ENCODE measurements at regions not wholly inside any gene's neighbourhood (a gene's known extent, or its start where the extent isn't known, plus 50 kb on each side); places are given as distances from the start of the nearest gene placed in this dataset.
"Not testable (repeated sequence)": the region's sequence is repeated elsewhere in the genome, so short reads cannot be mapped to it uniquely, and the experiment has no call there.

DNA sequence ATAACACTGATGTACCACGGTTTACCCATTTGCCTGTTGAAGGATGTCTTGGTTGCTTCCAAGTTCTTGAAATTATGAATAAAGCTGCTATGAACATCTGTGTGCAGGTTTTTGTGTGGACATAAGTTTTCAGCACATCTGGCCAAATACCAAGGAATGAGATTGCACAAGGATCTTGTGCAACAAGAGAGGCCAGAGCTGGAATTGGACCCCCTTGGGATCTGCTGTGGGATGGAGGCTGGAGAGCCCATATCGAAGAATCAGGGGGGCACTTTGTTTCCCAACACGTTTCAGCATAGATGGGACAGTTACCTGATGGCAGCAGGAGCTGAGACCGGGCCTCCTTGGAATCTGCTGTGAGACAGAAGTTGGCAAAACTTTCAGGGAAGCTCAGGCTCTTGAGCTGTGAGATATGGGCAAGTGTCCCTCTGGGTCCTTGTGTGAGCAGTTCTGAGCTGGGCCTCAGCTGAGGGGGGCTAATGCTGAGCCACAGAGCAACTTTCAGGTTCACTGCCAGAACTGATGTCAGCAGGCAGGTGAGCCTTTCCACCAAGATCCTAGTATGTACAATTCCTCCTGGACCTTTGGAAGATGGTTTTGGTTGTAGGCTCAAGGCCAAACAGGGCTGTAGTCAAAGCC is 115.2 kb upstream of the RAB18 start:
- FAIRE-seq, result no peak

DNA sequence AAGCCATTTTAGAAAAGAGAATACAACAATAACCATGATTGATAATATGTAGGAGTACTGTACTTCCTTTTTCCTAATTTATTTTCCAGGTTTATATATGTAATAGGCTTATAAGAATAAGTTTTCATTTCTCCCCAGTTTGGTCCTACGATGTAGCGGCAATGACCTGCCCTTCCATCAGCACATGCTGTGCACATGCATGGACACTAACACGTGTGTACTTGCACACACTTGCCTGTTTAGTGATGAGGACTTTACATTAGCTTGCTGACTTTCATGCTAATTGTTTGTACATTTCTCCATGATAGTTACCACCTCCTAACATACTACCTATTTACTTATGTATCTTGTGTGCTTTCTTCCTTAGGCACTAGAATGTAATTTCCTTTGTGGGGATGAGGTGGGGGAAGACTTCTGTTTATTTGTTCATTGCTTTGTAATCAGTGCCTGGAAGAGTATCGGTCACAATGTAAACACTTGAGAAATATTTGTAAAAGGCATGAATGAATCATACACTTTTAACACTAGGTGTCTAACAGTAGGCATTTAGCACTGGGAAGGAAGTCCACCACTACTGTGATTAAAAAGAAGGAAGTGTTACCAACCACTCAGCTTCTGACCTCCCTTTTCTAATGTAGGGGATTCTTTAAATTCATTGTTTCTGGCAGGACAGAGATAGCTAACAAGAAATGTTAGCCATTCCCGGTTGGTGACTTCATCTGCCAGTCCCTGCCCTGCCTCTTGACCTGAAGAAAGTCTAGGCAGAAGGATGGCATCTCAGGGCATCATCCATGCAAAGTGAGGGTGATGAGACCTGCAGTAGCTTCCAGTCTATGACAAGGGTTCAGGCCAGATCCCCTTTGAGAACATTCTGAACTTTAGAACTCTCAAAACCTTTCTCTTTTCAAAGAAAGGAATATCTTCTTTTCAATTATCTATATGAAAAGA is 120.2 kb upstream of the RAB18 start:
- no peak for FAIRE-seq

DNA sequence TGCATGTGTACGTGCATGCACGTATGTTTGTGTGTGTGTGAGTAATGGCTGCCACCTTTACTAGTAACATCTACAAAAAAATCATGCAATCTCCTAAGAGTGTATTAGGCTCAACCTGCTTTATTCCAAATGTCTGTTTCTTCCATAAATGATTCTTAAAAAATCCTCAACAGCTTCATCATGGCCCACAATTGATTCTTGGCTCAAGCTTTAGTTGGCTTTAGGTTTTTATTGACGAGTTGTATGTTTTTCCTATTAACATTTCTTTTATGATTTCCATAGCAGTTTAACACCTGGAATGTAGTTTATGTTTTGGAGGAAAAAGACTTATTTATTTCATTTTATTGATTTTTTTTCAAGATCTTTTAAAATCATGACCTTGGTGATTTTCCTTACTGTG is 121.9 kb upstream of the RAB18 start:
- FAIRE-seq, result no peak

DNA sequence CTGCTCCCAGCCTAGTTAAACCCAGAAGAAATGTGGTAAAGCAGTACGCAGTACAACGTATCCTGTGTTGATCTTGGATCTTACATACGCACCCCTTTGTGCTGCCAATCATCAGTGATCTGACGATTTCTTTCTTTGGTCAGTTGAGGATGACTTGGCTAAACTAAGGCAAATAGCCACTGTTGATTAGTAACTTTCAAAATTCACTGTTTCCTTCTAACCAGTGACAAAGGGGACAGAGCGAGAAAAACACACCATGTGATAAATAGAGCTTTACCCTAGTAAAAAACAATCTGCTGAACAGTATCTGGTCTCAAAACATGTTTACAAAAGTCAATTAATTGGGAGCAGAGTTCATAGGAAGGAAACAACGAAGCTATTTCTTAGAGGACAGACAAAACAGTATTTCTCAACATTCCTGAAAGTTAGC is 123.2 kb upstream of the RAB18 start:
- FAIRE-seq, result no peak

DNA sequence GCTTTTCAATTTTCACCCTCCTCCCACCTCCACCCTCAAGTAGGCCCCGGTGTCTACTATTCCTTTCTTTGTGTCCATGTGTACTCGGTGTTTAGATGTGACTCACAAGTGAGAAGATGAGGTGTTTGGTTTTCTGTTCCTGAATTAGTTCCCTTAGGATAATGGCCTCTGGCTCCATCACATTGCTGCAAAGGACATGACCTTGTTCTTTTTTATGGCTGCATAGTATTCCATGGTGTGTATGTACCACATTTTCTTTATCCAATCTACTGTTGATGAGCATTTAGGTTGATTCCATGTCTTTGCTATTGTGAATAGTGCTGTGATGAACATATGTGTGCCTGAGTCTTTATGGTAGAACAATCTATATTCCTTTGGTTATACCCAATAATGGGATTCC is 125.1 kb upstream of the RAB18 start:
- not testable (repeated sequence) for FAIRE-seq

DNA sequence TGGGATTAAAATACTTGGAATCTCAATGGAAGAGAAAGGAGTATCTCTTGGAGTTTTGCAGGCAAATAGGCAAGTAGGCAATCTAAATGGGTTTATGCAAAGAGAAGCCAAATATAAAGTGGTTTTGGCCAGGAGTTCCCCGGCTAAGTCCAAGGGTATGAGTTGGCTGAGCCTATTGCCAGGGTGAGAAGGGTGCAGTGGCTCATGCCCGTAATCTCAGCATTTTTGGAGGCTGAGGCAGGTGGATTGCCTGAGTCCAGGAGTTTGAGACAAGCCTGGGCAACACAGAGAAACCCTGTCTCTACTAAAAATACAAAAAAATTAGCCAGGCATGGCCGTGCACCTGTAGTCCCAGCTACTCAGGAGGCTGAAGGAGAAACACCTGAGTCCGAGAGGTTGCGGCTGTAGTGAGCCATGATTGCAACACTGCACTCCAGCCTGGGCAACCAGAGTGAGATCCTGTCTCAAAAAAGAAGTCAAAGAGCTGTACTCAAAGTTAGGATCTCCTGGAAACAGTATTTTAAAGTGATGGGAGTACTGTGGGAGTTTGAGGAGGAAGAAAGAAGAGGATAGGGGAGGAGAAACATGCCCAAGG is 130.4 kb upstream of the RAB18 start:
- no peak for FAIRE-seq

DNA sequence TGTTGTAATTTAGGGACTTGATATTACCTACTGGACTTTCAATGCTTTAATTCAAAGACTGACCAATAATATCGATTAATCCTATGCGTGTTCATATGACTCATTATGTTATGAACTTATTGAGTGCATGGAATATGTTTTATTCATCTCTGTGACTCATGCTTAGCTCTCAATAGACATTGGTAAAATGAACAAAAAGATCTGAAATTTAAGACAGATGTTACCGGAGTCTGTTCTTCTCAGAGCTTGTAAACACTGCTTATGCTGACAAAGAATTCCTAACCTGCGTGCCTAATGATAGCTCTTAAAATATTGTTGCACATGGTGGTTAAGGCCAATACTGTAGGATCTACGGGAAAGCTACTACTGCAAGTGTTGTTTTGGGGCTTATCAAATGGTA is 131.5 kb upstream of the ACBD5 start:
- FAIRE-seq, result no peak

DNA sequence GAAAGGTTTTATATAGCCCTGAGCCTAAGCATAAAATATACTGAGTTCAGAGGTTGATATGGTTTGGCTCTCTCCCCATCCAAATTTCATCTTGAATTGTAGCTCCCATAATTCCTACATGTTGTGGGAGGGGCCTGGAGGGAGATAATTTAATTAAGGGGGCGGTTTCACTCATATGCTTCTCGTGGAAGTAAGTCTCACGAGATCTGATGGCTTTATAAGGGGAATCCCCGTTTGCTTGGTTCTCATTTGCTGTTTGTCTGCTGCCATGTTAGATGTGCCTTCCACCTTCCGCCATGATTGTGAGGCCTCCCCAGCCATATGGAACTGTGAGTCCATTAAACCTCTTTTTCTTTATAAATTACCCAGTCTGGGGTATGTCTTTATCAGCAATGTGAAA is 130.8 kb upstream of the ACBD5 start:
- not testable (repeated sequence) for FAIRE-seq

DNA sequence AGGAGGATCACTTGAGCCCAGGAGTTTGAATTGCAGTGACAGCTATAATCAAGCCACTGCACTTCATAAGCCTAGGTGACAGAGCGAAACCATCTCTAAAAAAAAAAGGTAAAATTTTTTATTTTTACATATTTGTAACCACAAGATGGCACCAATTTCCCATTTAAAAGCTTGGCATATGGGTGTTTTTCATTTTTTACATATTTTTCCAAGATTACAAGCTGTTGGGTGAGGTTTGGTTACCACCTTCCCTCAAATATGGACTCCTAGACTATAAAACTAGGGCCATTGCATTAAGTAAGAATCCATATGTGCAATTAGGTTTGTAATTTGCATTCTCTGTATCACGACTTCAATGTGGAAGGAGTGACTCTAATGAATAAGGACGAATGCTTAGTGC is 129.3 kb upstream of the ACBD5 start:
- peak; percentile 85 for FAIRE-seq

DNA sequence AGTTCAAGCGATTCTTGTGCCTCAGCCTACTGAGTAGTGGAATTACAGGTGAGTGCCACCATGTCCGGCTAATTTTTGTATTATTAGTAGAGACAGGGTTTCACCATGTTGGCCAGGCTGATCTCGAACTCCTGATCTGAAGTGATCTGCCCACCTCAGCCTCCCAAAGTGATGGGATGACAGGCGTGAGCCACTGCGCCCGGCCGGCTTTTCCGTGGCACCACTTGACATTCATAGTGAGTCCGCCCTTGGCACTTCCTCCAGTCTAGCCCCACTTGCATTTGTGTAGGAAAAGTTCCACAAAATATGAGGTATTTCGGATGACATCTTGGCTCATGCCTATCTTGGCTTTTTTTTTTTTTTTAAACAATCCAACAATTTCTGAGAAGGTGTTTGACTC is 128.1 kb upstream of the ACBD5 start:
- no peak for FAIRE-seq

DNA sequence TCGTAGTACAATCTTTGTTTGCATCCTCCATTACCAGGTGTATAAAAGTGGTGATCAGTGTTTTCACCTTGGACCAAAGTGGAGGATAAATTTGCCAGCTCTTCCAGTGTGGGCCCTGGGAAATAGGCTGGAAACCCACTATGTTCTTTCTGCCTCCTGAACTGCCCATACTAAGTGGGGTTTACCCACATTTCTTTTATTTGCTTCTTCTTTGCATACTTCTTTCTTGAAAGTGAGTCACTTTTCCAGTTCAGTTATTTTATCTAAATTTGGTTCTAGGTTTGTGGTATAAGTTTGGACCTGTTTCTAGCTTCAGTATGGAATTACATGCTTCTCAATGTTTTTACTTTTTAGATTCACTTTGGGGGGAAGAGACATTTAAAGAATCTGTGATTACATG is 126.2 kb upstream of the ACBD5 start:
- FAIRE-seq, result no peak

DNA sequence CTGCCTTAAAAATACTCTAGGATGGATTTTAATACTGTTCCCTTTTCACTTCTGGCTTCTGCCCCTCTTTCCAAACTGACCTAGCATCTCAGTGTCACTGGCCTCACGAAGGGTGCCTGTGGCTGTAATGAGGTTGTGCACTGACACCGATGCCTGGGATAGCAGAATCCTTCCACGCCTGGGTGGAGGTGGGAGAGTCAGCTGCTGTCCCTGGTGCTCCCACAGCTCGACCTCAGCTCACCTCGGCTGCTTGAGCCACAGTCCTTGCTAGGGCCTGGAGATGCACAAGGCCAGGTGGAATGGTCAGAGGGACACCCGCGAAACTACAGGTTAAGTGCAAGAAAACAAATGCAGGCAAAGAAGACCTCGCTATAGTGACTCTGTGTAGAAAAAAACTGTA is 123.4 kb upstream of the ACBD5 start:
- no peak for FAIRE-seq

DNA sequence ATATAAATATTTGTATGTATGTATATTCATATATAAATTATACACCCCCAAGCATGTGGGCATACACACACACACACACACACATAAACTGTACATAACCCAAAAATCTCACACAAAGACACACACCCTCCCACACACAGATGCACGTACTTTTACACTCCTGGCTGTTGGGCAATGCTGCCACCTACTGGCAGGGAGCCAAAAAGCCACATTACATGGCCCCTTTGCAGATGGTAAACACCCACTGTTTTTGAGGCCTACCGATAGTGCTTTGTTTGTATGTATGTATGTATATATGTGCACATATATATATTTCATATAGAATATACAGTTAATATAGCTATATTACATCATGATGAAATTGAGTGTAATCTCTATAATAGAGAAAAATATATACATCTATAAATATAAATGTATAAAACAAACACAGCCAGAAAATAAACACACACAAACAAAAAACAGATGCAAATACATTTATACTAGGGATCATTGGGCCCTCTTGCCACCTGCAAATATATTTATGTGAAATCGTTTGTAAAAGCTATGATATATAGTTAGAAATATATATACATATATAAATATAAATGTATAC is 120.1 kb upstream of the ACBD5 start:
- FAIRE-seq, result no peak

DNA sequence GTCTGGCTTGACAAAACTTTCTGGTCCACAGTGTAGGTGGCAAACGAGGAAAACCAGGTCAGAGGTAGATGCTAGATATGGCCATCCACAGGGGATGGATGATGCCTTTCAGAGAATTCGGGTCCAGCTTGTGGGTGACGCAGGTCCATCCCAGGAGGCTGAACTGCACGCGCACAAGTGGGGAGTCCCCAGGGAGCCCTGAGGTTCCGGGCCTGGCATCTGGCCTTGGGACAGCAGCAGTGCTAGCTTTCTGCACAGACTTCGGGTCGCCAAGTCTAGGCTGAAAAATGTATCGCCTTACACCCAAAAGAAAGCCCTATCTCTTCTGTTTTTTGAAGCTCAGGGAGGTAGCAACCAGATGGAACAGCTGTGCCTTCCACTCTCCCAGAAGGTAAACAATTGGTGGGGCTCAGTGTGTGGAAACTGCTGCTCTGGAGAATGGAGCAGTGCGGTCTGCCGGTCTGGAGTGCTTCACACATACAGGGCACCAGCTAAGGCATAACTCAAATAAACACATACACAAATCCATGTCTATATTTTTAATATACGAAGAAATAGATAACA is 119.3 kb upstream of the ACBD5 start:
- no peak for FAIRE-seq

DNA sequence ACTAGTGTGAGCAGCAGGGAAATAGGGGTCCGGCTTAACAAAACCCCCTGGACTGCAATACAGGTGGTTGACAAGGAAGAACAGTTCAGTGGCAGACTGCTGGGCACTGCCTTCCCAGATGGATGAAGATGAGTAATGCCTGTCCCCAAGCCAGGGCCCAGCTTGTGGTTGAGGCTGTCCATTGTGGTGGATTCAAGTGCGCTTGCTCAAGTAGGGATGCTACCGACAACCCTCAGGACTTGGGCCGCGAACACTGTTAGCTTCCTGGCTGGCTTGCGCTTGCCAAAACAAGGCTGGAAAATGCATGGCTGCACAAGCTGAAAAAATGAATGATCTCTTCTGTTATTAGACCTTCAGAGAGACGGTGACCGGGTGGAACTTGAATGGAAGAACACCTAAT is 116.1 kb upstream of the ACBD5 start:
- FAIRE-seq, result no peak

DNA sequence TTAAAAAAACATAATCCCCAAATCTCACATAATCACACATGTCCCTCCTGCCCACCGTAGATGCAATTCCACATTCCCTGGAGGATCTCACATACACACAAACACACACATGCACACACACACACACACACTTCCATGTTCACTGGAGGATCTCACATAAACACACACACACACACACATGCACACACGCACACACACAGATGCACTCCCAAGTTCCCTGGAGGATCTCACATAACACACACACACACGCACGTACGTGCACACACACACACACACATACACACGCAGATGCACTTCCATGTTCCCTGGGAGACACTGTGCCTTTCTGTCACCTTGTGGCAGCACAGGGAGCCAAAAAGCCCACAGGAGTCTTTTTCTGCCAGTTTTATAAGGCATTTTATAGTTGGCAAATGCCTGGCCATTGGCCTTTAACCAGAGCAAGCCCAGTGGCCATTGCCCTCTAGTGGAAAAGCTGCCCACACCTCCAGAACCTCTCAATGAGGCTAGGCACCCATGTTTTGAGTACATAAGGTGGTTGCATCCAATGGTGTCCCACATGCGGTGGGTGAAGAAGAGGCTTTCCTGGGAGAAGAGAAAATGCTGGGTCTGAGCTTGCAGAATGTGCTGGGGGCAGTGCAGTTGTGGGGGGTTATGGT is 115.4 kb upstream of the ACBD5 start:
- FAIRE-seq, result no peak

DNA sequence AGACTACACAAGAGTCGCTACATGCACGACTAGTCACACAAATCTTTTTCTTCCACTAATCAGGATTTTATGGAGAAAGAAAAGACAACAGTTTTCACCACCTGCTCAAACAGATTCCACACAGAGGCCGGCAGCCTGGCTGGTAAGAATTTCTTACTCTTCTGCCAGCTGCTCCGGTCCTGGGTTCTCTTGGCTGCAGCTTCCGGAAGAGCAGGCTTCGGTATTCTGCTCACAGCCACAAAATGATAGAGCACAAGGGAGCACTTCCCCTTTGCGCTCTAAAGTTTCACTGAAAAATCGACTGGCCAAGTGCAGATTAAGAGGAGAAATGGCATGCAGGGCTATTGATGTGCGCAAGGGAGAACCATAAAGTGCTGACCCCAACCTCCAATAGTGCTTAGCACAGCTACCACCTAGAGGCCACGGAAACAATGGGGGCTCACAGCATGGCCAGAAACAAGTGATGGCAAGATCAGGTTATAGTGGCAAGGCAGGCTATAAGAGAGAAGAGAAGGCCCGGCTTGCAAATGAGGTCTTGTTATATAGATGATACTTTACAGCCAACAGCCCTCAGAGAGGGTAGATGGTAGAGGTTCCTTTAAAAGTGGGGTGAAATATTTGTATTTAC is 114.2 kb upstream of the ACBD5 start:
- not testable (repeated sequence) for FAIRE-seq

DNA sequence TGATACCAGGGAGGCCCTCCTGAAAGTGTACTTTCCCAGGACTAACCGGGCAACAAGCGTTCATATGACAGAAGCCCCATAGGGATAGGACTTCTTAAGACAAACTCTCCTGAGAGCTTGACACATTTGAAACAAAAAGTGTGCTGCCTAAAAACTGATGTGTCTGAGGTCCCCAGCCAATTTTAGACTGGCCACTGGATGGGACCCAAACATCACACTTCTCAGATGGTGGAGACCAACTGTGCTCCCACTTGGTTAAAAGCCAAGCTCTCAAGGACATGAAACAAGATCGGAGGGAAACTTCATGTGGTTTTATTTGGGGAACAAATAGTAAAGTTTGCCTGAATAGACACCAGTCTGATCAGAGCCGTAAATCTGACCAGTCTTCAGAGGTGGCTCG is 113.5 kb upstream of the ACBD5 start:
- FAIRE-seq, result not testable (repeated sequence)

DNA sequence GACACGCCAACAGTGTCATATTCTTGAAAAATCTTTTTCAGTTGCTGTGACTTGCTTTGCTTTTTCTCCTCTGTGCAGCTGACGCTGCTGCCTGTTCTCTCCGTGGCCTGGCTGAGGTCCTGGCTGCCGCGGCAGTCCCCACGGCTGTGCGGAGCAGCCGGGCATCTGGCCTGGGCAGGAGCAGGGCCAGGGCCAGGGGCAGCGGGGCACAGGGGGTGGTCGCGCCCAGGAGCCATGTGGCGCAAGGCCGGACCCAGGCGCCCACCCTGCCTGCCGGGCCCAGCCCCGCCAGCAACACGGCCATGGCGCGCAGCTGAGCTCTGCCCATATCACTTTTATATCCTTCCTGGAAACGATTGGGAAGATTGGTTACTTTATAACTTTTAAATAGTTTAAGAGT is 109.4 kb upstream of the ACBD5 start:
- no peak for FAIRE-seq

DNA sequence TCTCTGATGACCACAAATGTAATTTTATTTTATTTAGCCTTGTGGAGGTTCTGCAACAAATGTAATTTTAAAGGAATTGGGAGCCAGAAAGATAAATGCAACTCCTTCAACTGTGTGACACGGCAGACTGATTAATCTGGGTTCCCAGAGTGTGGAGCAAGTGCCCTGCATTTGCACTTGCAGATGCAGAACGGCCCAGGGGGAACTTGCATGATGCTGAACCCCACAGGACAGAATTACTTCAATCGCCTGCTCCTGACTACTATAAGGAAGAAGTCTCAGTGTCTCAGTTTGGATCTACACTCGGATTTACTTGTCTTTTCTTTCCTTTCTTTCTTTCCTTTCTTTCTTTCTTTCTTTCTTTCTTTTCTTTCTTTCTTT is 107.2 kb upstream of the ACBD5 start:
- FAIRE-seq, result not testable (repeated sequence)

DNA sequence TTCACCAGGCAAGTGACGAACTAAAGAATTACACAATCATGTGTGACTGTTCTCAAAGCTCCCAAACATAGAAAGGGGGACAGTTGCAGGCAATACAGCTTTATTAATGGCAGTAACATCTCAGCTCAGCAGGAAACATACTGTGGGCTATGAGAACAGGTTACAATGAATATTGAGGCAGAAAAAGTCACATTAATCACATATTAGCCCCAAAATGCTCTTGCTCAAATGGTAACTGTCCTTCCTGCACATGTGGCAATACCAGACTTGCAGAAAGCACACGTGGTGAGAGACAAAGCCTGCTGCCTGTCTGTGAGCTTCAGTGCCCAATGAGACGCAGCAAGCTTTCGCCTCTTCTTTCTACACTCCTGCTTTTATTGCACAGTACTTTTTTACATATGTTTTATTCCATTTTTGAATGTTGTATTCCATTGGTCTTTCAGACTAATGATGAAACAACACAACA is 104.9 kb upstream of the ACBD5 start:
- no peak for FAIRE-seq
